RWPE2 (cell line): ENCODE measurements at regions not wholly inside any gene's neighbourhood (a gene's known extent, or its start where the extent isn't known, plus 50 kb on each side); places are given as distances from the start of the nearest gene placed in this dataset.

Source experiments
- ATAC-seq: fragments of 200-7000 bp; cut with Tn5 transposase; 3 replicates; pipeline ENCODE4 v1.9.1; 2021; ENCODE audit warnings: low read depth
- DNase-seq: peaks from one replicate; pipeline ENCODE4 v3.0.0-alpha.2; 2020; ENCODE audit warnings: low spot score
- H3K27ac ChIP-seq: fragments of 450-650 bp; 2 replicates; pipeline ENCODE4 v1.5.1; 2017; ENCODE audit warnings: mild to moderate bottlenecking; ENCODE audit not compliant: poor library complexity, severe bottlenecking
- H3K27me3 ChIP-seq: fragments of 250-450 bp; sonication (Bioruptor Pico); 2 replicates; pipeline ENCODE4 v1.5.1; 2021; ENCODE audit warnings: mild to moderate bottlenecking, moderate library complexity; ENCODE audit not compliant: insufficient read depth, poor library complexity, severe bottlenecking
- H3K36me3 ChIP-seq: fragments of 250-450 bp; sonication (Bioruptor Pico); 2 replicates; pipeline ENCODE4 v1.5.1; 2020; ENCODE audit warnings: low read depth, mild to moderate bottlenecking, moderate library complexity
- H3K4me1 ChIP-seq: fragments of 250-450 bp; sonication (Bioruptor Pico); 2 replicates; pipeline ENCODE4 v1.5.1; 2021; ENCODE audit warnings: mild to moderate bottlenecking, moderate library complexity; ENCODE audit not compliant: insufficient read depth, poor library complexity, severe bottlenecking
- H3K4me3 ChIP-seq: fragments of 250-450 bp; sonication (Bioruptor Pico); 2 replicates; pipeline ENCODE4 v1.5.1; 2021; ENCODE audit warnings: mild to moderate bottlenecking, moderate library complexity; ENCODE audit not compliant: severe bottlenecking
- H3K9me3 ChIP-seq: fragments of 250-450 bp; sonication (Bioruptor Pico); 2 replicates; pipeline ENCODE4 v1.5.1; 2021; ENCODE audit warnings: mild to moderate bottlenecking, moderate library complexity; ENCODE audit not compliant: severe bottlenecking
- CTCF ChIP-seq: fragments of 450-650 bp; IDR thresholded peaks from one replicate; pipeline ENCODE4 v1.5.1; 2017; ENCODE audit warnings: mild to moderate bottlenecking, moderate library complexity; ENCODE audit not compliant: poor library complexity, severe bottlenecking

GRCh38 chr2:163471947-163472346 lies 263.9 kb downstream of the FIGN start:
- H3K9me3 ChIP-seq = no peaks in the 10 kb centered on the region
- H3K4me3 ChIP-seq = no peak overlapping the region
- H3K4me1 ChIP-seq = no peaks in the 10 kb centered on the region
- ATAC-seq (0 out of 3 replicates have a peak, but pooled peaks have one; percentile 40), DNase-seq (no peak)
- H3K27ac ChIP-seq = no peak overlapping the region
- peak; percentile 55 for TF ChIP-seq CTCF
- H3K27me3 ChIP-seq = no peaks in the 10 kb centered on the region
- no peaks in the 10 kb centered on the region for H3K36me3 ChIP-seq

- no peak for TF ChIP-seq CTCF
- ATAC-seq = no peak
- Histone ChIP-seq H3K9me3 (no peaks in the 10 kb centered on the region), H3K27me3 (no peaks in the 10 kb centered on the region), H3K4me3 (no peak overlapping the region), H3K27ac (no peak overlapping the region), H3K36me3 (no peaks in the 10 kb centered on the region), H3K4me1 (no peaks in the 10 kb centered on the region)
- DNase-seq = no peak
Observed at GRCh38 chr2:163469561-163469962, 266.2 kb downstream of the FIGN start.

GRCh38 chr2:163467251-163467630 lies 268.6 kb downstream of the FIGN start:
- H3K4me1 ChIP-seq = no peaks in the 10 kb centered on the region
- H3K27me3 ChIP-seq = no peaks in the 10 kb centered on the region
- TF ChIP-seq CTCF = no peak
- DNase-seq (no peak), ATAC-seq (no peak)
- no peak overlapping the region for H3K4me3 ChIP-seq
- H3K9me3 ChIP-seq = no peaks in the 10 kb centered on the region
- no peaks in the 10 kb centered on the region for H3K36me3 ChIP-seq
- H3K27ac ChIP-seq = no peak overlapping the region

GRCh38 chr2:163466331-163467250 lies 269.2 kb downstream of the FIGN start:
- Histone ChIP-seq H3K4me1 (no peaks in the 10 kb centered on the region), H3K4me3 (no peak overlapping the region), H3K27me3 (no peaks in the 10 kb centered on the region), H3K36me3 (no peaks in the 10 kb centered on the region), H3K27ac (no peak overlapping the region), H3K9me3 (no peaks in the 10 kb centered on the region)
- DNase-seq (no peak), ATAC-seq (no peak)
- no peak for TF ChIP-seq CTCF

GRCh38 chr2:163465440-163465839 lies 270.4 kb downstream of the FIGN start:
- no peaks in the 10 kb centered on the region for H3K4me1 ChIP-seq
- no peaks in the 10 kb centered on the region for H3K9me3 ChIP-seq
- H3K36me3 ChIP-seq = no peaks in the 10 kb centered on the region
- no peak for DNase-seq
- TF ChIP-seq CTCF = no peak
- H3K27ac ChIP-seq = no peak overlapping the region
- no peaks in the 10 kb centered on the region for H3K27me3 ChIP-seq
- ATAC-seq = no peak
- H3K4me3 ChIP-seq = no peak overlapping the region
